ENCODE measurements at regions not wholly inside any gene's neighbourhood (a gene's known extent, or its start where the extent isn't known, plus 50 kb on each side); places are given as distances from the start of the nearest gene placed in this dataset.

GRCh38 chr3:11720917-11721411 lies 77.2 kb upstream of the VGLL4 start:
- TF ChIP-seq POU6F1 (CRISPR knock-in tag; IDR thresholded peaks at IDR 0.05; ENCODE audit: borderline replicate concordance, low read depth) (no peak), ZFP30 (CRISPR knock-in tag; IDR thresholded peaks at IDR 0.05) (no peak), ARNTL (CRISPR knock-in tag; IDR thresholded peaks at IDR 0.05; ENCODE audit: borderline replicate concordance, low read depth) (no peak), BACH2 (CRISPR knock-in tag; IDR thresholded peaks at IDR 0.05; ENCODE audit: borderline replicate concordance) (no peak), SNAI2 (CRISPR knock-in tag; IDR thresholded peaks at IDR 0.05) (no peak), CSRNP3 (CRISPR knock-in tag; IDR thresholded peaks at IDR 0.05) (no peak), CSDC2 (CRISPR knock-in tag; IDR thresholded peaks at IDR 0.05) (no peak), ZFP3 (CRISPR knock-in tag; IDR thresholded peaks at IDR 0.05) (no peak), RARB (CRISPR knock-in tag; IDR thresholded peaks at IDR 0.05) (no peak), PATZ1 (CRISPR knock-in tag; IDR thresholded peaks at IDR 0.05; ENCODE audit: borderline replicate concordance) (no peak)
